ENCODE measurements at regions not wholly inside any gene's neighbourhood (a gene's known extent, or its start where the extent isn't known, plus 50 kb on each side); places are given as distances from the start of the nearest gene placed in this dataset.

DNA sequence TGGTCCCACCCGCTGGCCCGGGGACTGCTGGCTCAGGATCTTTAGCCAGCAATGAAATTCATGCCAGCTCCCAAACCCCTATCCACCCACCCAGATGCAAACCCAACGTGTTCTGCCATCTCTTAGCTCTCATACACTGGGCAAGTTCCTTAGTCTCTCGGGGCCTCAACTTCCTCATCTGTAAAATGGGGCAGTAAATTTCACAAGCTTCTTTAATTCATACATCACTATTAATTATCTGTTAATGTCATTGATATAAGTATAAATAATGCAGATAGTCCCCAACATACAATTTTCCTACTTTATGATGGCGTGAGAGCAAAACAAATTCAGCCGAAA, 398.7 kb downstream of the SOX9 start:
- TF ChIP-seq, protein P1, sequence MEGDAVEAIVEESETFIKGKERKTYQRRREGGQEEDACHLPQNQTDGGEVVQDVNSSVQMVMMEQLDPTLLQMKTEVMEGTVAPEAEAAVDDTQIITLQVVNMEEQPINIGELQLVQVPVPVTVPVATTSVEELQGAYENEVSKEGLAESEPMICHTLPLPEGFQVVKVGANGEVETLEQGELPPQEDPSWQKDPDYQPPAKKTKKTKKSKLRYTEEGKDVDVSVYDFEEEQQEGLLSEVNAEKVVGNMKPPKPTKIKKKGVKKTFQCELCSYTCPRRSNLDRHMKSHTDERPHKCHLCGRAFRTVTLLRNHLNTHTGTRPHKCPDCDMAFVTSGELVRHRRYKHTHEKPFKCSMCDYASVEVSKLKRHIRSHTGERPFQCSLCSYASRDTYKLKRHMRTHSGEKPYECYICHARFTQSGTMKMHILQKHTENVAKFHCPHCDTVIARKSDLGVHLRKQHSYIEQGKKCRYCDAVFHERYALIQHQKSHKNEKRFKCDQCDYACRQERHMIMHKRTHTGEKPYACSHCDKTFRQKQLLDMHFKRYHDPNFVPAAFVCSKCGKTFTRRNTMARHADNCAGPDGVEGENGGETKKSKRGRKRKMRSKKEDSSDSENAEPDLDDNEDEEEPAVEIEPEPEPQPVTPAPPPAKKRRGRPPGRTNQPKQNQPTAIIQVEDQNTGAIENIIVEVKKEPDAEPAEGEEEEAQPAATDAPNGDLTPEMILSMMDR (IDR thresholded peaks at IDR 0.05): no peak
- no peak for TF ChIP-seq CEBPB (IDR thresholded peaks at IDR 0.05)
